ENCODE measurements at regions not wholly inside any gene's neighbourhood (a gene's known extent, or its start where the extent isn't known, plus 50 kb on each side); places are given as distances from the start of the nearest gene placed in this dataset.

DNA sequence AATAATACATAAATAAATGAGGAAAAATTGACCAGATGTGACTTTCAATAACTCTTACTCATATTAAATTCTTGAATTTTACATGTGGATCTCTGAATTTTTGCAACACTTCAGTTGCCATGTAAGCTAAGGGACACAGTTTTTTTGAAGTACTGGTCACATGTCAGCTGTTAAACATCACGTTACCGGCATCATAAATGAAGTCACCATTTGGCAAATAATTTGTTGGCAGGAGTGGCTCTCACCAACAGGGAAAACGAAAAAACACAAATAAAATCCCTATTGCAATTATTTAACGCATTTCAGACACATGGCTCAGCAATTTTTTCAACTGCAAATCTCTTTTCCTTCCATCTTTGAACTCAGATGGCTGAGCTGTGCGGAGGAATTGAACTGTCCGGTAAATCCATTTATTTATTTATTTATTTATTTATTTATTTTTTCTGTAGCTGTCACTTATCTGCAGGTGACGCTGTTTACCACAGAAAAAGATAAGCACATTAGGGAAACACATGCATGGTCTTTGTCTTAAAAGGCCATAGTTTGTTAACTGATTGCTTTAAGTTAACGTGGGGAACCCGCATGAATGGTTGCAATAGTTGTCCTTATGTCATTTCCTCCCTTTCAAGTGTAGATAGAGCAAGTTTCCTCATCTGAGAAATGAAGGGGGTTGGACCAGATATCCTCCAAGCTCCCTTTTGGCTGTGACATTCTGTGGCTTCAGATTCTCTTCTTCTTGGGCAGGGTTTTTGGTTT, 64.7 kb upstream of the JAZF1 start:
- Histone ChIP-seq H3K4me2 (no peak overlapping the region), H3K27ac (no peak overlapping the region), H3K4me1 (no peaks in the 10 kb centered on the region), H3K9me3 (no peaks in the 10 kb centered on the region), H3K4me3 (no peak overlapping the region)
- TF ChIP-seq ZC3H11A (IDR thresholded peaks at IDR 0.05) (no peak), HMGXB4 (CRISPR knock-in tag; IDR thresholded peaks at IDR 0.05; ENCODE audit: borderline replicate concordance) (no peak), NR3C1 (IDR thresholded peaks at IDR 0.05) (no peak), GATA3 (IDR thresholded peaks at IDR 0.05; ENCODE audit: borderline replicate concordance) (no peak), NPAS2 (CRISPR knock-in tag; IDR thresholded peaks at IDR 0.05; ENCODE audit: borderline replicate concordance) (no peak), HES2 (IDR thresholded peaks at IDR 0.05) (no peak), SREBF2 (IDR thresholded peaks at IDR 0.05) (no peak), PBX3 (IDR thresholded peaks at IDR 0.05) (no peak), POLR2A (IDR thresholded peaks at IDR 0.05; ENCODE audit: low read length) (no peak), RAD21 (conservative IDR thresholded peaks at IDR 0.05 in 1 of 2, IDR thresholded peaks at IDR 0.05 in 1 of 2) (no peak), EP300 (IDR thresholded peaks at IDR 0.05) (no peak), KDM5A (IDR thresholded peaks at IDR 0.05) (no peak), RFX5 (IDR thresholded peaks at IDR 0.05) (no peak), HDAC2 (IDR thresholded peaks at IDR 0.05) (no peak)
- TF ChIP-seq, protein P1, sequence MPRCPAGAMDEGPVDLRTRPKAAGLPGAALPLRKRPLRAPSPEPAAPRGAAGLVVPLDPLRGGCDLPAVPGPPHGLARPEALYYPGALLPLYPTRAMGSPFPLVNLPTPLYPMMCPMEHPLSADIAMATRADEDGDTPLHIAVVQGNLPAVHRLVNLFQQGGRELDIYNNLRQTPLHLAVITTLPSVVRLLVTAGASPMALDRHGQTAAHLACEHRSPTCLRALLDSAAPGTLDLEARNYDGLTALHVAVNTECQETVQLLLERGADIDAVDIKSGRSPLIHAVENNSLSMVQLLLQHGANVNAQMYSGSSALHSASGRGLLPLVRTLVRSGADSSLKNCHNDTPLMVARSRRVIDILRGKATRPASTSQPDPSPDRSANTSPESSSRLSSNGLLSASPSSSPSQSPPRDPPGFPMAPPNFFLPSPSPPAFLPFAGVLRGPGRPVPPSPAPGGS (IDR thresholded peaks at IDR 0.05): no peak
- TF ChIP-seq, protein P2, sequence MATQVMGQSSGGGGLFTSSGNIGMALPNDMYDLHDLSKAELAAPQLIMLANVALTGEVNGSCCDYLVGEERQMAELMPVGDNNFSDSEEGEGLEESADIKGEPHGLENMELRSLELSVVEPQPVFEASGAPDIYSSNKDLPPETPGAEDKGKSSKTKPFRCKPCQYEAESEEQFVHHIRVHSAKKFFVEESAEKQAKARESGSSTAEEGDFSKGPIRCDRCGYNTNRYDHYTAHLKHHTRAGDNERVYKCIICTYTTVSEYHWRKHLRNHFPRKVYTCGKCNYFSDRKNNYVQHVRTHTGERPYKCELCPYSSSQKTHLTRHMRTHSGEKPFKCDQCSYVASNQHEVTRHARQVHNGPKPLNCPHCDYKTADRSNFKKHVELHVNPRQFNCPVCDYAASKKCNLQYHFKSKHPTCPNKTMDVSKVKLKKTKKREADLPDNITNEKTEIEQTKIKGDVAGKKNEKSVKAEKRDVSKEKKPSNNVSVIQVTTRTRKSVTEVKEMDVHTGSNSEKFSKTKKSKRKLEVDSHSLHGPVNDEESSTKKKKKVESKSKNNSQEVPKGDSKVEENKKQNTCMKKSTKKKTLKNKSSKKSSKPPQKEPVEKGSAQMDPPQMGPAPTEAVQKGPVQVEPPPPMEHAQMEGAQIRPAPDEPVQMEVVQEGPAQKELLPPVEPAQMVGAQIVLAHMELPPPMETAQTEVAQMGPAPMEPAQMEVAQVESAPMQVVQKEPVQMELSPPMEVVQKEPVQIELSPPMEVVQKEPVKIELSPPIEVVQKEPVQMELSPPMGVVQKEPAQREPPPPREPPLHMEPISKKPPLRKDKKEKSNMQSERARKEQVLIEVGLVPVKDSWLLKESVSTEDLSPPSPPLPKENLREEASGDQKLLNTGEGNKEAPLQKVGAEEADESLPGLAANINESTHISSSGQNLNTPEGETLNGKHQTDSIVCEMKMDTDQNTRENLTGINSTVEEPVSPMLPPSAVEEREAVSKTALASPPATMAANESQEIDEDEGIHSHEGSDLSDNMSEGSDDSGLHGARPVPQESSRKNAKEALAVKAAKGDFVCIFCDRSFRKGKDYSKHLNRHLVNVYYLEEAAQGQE (IDR thresholded peaks at IDR 0.05): no peak
- DNase-seq (ENCODE audit: low read depth in 1 of 2, low spot score in 1 of 2) (no peak), FAIRE-seq (no peak), ATAC-seq (no peak)
- CTCF ChIA-PET: no interaction called here
- POLR2A ChIA-PET: no interaction called here
- 73% methylated on average over 9 of the region's 9 CpGs for WGBS (ENCODE audit: missing lambda C conversion rate)

DNA sequence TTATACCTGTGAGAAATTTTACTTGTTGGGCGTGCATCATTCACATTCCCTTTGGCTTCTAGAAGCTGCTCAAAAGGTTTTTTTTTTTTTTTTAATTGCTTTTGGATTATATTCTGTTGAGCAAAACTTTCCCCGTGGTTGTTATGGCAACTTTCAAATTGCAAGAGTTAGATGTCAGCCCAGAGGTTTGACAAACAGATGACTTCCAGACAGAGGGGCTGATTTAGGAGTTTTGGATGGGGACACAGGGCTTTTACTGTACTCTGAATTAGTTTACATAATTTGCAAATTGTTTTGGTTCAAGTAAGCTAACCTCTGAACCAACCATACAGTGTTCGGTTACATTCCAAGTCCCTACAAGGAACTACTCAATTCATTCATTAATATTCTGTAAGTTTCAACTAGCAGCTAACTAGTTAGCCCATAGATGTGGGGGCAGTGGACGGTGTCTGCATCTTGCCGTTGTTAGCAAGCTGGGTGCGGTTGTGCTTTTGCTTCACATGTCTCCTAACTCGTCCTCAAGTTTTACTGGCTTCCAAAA, 66.4 kb upstream of the JAZF1 start:
- ATAC-seq: no peak
- FAIRE-seq: no peak
- no peak for TF ChIP-seq EHF (CRISPR knock-in tag; IDR thresholded peaks at IDR 0.05)
- no peak for TF ChIP-seq HDAC2 (IDR thresholded peaks at IDR 0.05)
- TF ChIP-seq, protein P3, sequence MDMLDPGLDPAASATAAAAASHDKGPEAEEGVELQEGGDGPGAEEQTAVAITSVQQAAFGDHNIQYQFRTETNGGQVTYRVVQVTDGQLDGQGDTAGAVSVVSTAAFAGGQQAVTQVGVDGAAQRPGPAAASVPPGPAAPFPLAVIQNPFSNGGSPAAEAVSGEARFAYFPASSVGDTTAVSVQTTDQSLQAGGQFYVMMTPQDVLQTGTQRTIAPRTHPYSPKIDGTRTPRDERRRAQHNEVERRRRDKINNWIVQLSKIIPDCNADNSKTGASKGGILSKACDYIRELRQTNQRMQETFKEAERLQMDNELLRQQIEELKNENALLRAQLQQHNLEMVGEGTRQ (IDR thresholded peaks at IDR 0.05): no peak
- TF ChIP-seq NFE2L2 (conservative IDR thresholded peaks at IDR 0.05; ENCODE audit: low read length): no peak
- TF ChIP-seq BHLHE40 (IDR thresholded peaks at IDR 0.05; ENCODE audit: low read depth, low read length): no peak
- TF ChIP-seq ZSCAN20 (CRISPR knock-in tag; IDR thresholded peaks at IDR 0.05): no peak
- no peak for TF ChIP-seq RAD21 (conservative IDR thresholded peaks at IDR 0.05 in 1 of 2, IDR thresholded peaks at IDR 0.05 in 1 of 2)
- no peak for TF ChIP-seq KDM1A (IDR thresholded peaks at IDR 0.05; ENCODE audit: low read depth)
- TF ChIP-seq FOSL2 (IDR thresholded peaks at IDR 0.05): no peak
- no peak for TF ChIP-seq FOSL2 (CRISPR knock-in tag; IDR thresholded peaks at IDR 0.05)
- TF ChIP-seq, protein P1 (IDR thresholded peaks at IDR 0.05): no peak
- no peak for TF ChIP-seq SREBF2 (IDR thresholded peaks at IDR 0.05)
- TF ChIP-seq, protein P4, sequence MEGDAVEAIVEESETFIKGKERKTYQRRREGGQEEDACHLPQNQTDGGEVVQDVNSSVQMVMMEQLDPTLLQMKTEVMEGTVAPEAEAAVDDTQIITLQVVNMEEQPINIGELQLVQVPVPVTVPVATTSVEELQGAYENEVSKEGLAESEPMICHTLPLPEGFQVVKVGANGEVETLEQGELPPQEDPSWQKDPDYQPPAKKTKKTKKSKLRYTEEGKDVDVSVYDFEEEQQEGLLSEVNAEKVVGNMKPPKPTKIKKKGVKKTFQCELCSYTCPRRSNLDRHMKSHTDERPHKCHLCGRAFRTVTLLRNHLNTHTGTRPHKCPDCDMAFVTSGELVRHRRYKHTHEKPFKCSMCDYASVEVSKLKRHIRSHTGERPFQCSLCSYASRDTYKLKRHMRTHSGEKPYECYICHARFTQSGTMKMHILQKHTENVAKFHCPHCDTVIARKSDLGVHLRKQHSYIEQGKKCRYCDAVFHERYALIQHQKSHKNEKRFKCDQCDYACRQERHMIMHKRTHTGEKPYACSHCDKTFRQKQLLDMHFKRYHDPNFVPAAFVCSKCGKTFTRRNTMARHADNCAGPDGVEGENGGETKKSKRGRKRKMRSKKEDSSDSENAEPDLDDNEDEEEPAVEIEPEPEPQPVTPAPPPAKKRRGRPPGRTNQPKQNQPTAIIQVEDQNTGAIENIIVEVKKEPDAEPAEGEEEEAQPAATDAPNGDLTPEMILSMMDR (IDR thresholded peaks at IDR 0.05): no peak

More for the DNA sequence above, 66.4 kb upstream of the JAZF1 start:
- no peak for DNase-seq (ENCODE audit: low read depth in 1 of 2, low spot score in 1 of 2)
- H3K9me3 ChIP-seq: no peaks in the 10 kb centered on the region
- H3K4me3 ChIP-seq: no peak overlapping the region
- no peaks in the 10 kb centered on the region for H3K4me1 ChIP-seq
- CTCF ChIA-PET: interaction anchor here (0.7 kb wide), 1 partner anchor 829 kb away, joined by 3 read pairs; no protein-coding TSS in a partner anchor
- no peak overlapping the region for H3K4me2 ChIP-seq
- POLR2A ChIA-PET: no interaction called here
- H3K27ac ChIP-seq: no peak overlapping the region
- 52% methylated on average over 7 of the region's 7 CpGs for WGBS (ENCODE audit: missing lambda C conversion rate)

Measured in A549 (cell line).